HCT116 (cell line): ENCODE measurements at regions not wholly inside any gene's neighbourhood (a gene's known extent, or its start where the extent isn't known, plus 50 kb on each side); places are given as distances from the start of the nearest gene placed in this dataset.

Experiments used
- ATAC-seq: fragments of 200-7000 bp; cut with Tn5 transposase; 2 replicates; pipeline ENCODE4 v1.9.1; 2020; ENCODE audit warnings: mild to moderate bottlenecking, moderate library complexity
- BruUV-seq: library from RNA; stranded (reverse); fragments of 400-500 nt; replicated peaks from 2 replicates; lab custom pipeline; 2021; lab: Mats Ljungman, UMichigan
- CTCF ChIA-PET: fragments of 300-600 bp; sonication (Branson Sonifier 250); formaldehyde crosslinking; loops from one replicate; lab custom pipeline; 2021; ENCODE audit warnings: antibody characterized with exemption; lab: Charles Lee
- POLR2A ChIA-PET: fragments of 300-600, 350-600 bp; sonication (Branson Sonifier 250); formaldehyde crosslinking; loops from one replicate; lab custom pipeline; 2021; ENCODE audit warnings: antibody characterized with exemption; lab: Charles Lee
- RAD21 ChIA-PET, 2 experiments: fragments of 300-600 bp; sonication (Branson Sonifier 250); formaldehyde crosslinking; loops; one replicate each; lab custom pipeline; 2023; ENCODE audit warnings: low total read pairs in 2 of 2; ENCODE audit not compliant: uncharacterized antibody in 2 of 2, unreplicated experiment in 2 of 2, low non-redundant PET in 1 of 2; lab: Charles Lee
- DNase-seq: peaks from one replicate; pipeline ENCODE4 v3.0.0-alpha.2; 2010; ENCODE audit warnings: low read depth, low spot score
- H2AFZ ChIP-seq: fragments of 200-600 bp; shearing (Covaris generic), sonication (generic); 2 replicates; pipeline ENCODE4 v1.6.1; 2017; ENCODE audit warnings: low read depth, mixed run types, mixed read lengths, antibody characterized with exemption, low read length; ENCODE audit not compliant: poor library complexity, severe bottlenecking
- H3K27ac ChIP-seq: 2 replicates; pipeline ENCODE4 v1.5.1; 2012; ENCODE audit warnings: low read depth, low read length
- H3K27me3 ChIP-seq: fragments of 200-600 bp; sonication (generic); 2 replicates; pipeline ENCODE4 v1.6.1; 2016; ENCODE audit warnings: mixed run types, low read length, mixed read lengths; ENCODE audit not compliant: insufficient read depth
- H3K36me3 ChIP-seq, 2 experiments: fragments of 200-500 bp in 1 of 2; fragments of 200-600 bp in 1 of 2; sonication (Bioruptor generic) in 1 of 2; sonication (generic) in 1 of 2; 2 replicates each; pipeline versions ENCODE4 v1.5.1 to v1.6.1; 2014 to 2016; ENCODE audit warnings: low read length in 2 of 2, inconsistent platforms in 1 of 2, mixed read lengths in 1 of 2, mixed run types in 1 of 2; ENCODE audit not compliant: insufficient read depth in 2 of 2, control insufficient read depth in 1 of 2
- H3K4me1 ChIP-seq, 2 experiments: fragments of 200-600 bp in 1 of 2; sonication (generic) in 1 of 2; 2 replicates each; pipeline versions ENCODE4 v1.5.1 to v1.6.1; 2012 to 2017; ENCODE audit warnings: low read length in 2 of 2, inconsistent platforms in 1 of 2, mild to moderate bottlenecking in 1 of 2, mixed read lengths in 1 of 2, mixed run types in 1 of 2, moderate library complexity in 1 of 2; ENCODE audit not compliant: insufficient read depth in 2 of 2, control insufficient read depth in 1 of 2
- H3K4me2 ChIP-seq: fragments of 200-600 bp; sonication (generic); 2 replicates; pipeline ENCODE4 v1.6.1; 2017; ENCODE audit warnings: mixed run types, low read length, mixed read lengths
- H3K4me3 ChIP-seq, 2 experiments: fragments of 200-600 bp in 1 of 2; sonication (generic) in 1 of 2; replicated peaks in 1 of 2; 2 replicates each; pipeline ENCODE4 v1.5.1; 2011 to 2016; ENCODE audit warnings: low read length in 2 of 2, control low read depth in 1 of 2, low read depth in 1 of 2, mild to moderate bottlenecking in 1 of 2, mixed read lengths in 1 of 2, mixed run types in 1 of 2
- H3K79me2 ChIP-seq: fragments of 200-600 bp; sonication (generic); 2 replicates; pipeline ENCODE4 v1.6.1; 2017; ENCODE audit warnings: mild to moderate bottlenecking, mixed run types, low read length, moderate library complexity, mixed read lengths; ENCODE audit not compliant: insufficient read depth
- H3K9ac ChIP-seq: fragments of 200-600 bp; sonication (generic); 2 replicates; pipeline ENCODE4 v1.6.1; 2016; ENCODE audit warnings: low read length, mixed read lengths
- H3K9me2 ChIP-seq: fragments of 200-600 bp; sonication (generic), shearing (Covaris generic); 2 replicates; pipeline ENCODE4 v1.6.1; 2017; ENCODE audit warnings: mixed run types, mild to moderate bottlenecking, moderate library complexity; ENCODE audit not compliant: insufficient read depth
- H3K9me3 ChIP-seq, 2 experiments: fragments of 200-500 bp in 1 of 2; fragments of 200-600 bp in 1 of 2; sonication (Bioruptor generic) in 1 of 2; sonication (generic) in 1 of 2; 2 replicates each; pipeline ENCODE4 v1.6.1; 2014 to 2017; ENCODE audit warnings: low read length in 2 of 2, mixed read lengths in 2 of 2, inconsistent platforms in 1 of 2, low read depth in 1 of 2, mild to moderate bottlenecking in 1 of 2, mixed run types in 1 of 2, moderate library complexity in 1 of 2; ENCODE audit not compliant: control insufficient read depth in 1 of 2, insufficient read depth in 1 of 2
- H4K20me1 ChIP-seq: fragments of 200-600 bp; sonication (generic), shearing (Covaris generic); 2 replicates; pipeline ENCODE4 v1.6.1; 2017; ENCODE audit warnings: mixed run types, mild to moderate bottlenecking, moderate library complexity; ENCODE audit not compliant: insufficient read depth
- ELF1 ChIP-seq: IDR thresholded peaks from 2 replicates; pipeline ENCODE4 v1.6.1; 2012; ENCODE audit warnings: low read depth, borderline replicate concordance
- EZH2 ChIP-seq: fragments of 200-600 bp; sonication (generic); IDR thresholded peaks from 2 replicates; pipeline ENCODE4 v1.6.1; 2017; ENCODE audit warnings: antibody characterized with exemption, mixed run types
- EZH2phosphoT487 ChIP-seq: fragments of 200-600 bp; IDR thresholded peaks from 2 replicates; pipeline ENCODE4 v1.6.1; 2018; ENCODE audit warnings: antibody characterized with exemption, borderline replicate concordance
- POLR2AphosphoS5 ChIP-seq: IDR thresholded peaks from 2 replicates; pipeline ENCODE4 v1.6.1; 2011; ENCODE audit warnings: mild to moderate bottlenecking, low read depth, low read length, moderate library complexity
- REST ChIP-seq: IDR thresholded peaks from 2 replicates; pipeline ENCODE4 v1.6.1; 2012; ENCODE audit warnings: low read depth
- SP1 ChIP-seq: IDR thresholded peaks from 2 replicates; pipeline ENCODE4 v1.6.1; 2012; ENCODE audit warnings: low read depth
- SRF ChIP-seq: IDR thresholded peaks from 2 replicates; pipeline ENCODE4 v1.6.1; 2012; ENCODE audit warnings: low read depth
- TCF7L2 ChIP-seq: IDR thresholded peaks from 2 replicates; pipeline ENCODE4 v1.7.0; 2011; ENCODE audit warnings: borderline replicate concordance, inconsistent platforms; ENCODE audit not compliant: insufficient read depth, insufficient read length; ENCODE audit errors: extremely low read depth
- YY1 ChIP-seq: IDR thresholded peaks from 2 replicates; pipeline ENCODE4 v1.6.1; 2011; ENCODE audit warnings: low read length, low read depth, moderate library complexity, mild to moderate bottlenecking; ENCODE audit not compliant: insufficient replicate concordance; ENCODE audit errors: extremely low read depth
- ZBTB33 ChIP-seq: IDR thresholded peaks from 2 replicates; pipeline ENCODE4 v1.6.1; 2011; ENCODE audit warnings: mild to moderate bottlenecking, low read length, moderate library complexity; ENCODE audit not compliant: insufficient replicate concordance; ENCODE audit errors: extremely low read depth
- intact Hi-C: fragments of 100-400 bp; cut with micrococcal nuclease; formaldehyde crosslinking; loops from 2 replicates; pipeline ENCODE4 v1.10.0; 2022

GRCh38 chr4:81355136-81355535 lies 116.6 kb downstream of the RASGEF1B start (continued):
- TF ChIP-seq ZBTB33, result no peak

- POLR2A ChIA-PET, result no interaction called here
- Histone ChIP-seq H3K36me3 (no peaks in the 10 kb centered on the region), H4K20me1 (no peaks in the 10 kb centered on the region; the same call in 1 of the 2 replicates), H3K4me3 (no peak overlapping the region), H3K27ac (no peak overlapping the region), H3K9me3 (no peaks in the 10 kb centered on the region), H3K9ac (no peak overlapping the region), H3K79me2 (no peaks in the 10 kb centered on the region), H2AFZ (no peak overlapping the region), H3K4me1 (no peaks in the 10 kb centered on the region), H3K4me2 (no peak overlapping the region), H3K9me2 (no peaks in the 10 kb centered on the region), H3K27me3 (peaks cover 16% of the 10 kb centered on the region)
- RAD21 ChIA-PET, result no interaction called here
- no TSS peak for BruUV-seq
- CTCF ChIA-PET, result interaction anchor here (2.5 kb wide), 1 partner anchor 283 kb away, joined by 7 read pairs; no protein-coding TSS in a partner anchor
- ATAC-seq, result no peak
- TF ChIP-seq ELF1 (no peak), POLR2AphosphoS5 (no peak), YY1 (no peak), TCF7L2 (no peak), EZH2phosphoT487 (no peak), EZH2 (no peak), SP1 (no peak), REST (no peak), SRF (no peak), ZBTB33 (no peak)
- intact Hi-C loops, result loop anchor here (5.0 kb wide), 1 partner anchor 992 kb away; no protein-coding TSS in a partner anchor
- DNase-seq, result no peak
Observed at GRCh38 chr4:81353861-81354260, 117.8 kb downstream of the RASGEF1B start.
